IPS-20b (cell line): ENCODE measurements at regions not wholly inside any gene's neighbourhood (a gene's known extent, or its start where the extent isn't known, plus 50 kb on each side); places are given as distances from the start of the nearest gene placed in this dataset.

ENCODE experiments used
- H3K27ac ChIP-seq: one replicate; pipeline ENCODE4 v1.5.1; 2013; ENCODE audit warnings: low read length
- H3K27me3 ChIP-seq: 2 replicates; pipeline ENCODE4 v1.6.1; 2013; ENCODE audit warnings: mild to moderate bottlenecking, low read length, inconsistent platforms; ENCODE audit not compliant: insufficient read depth
- H3K36me3 ChIP-seq: 2 replicates; pipeline ENCODE4 v1.6.1; 2013; ENCODE audit warnings: low read depth, mild to moderate bottlenecking, inconsistent platforms, low read length, moderate library complexity; ENCODE audit not compliant: insufficient read depth
- H3K4me1 ChIP-seq: 2 replicates; pipeline ENCODE4 v1.6.1; 2013; ENCODE audit warnings: mild to moderate bottlenecking, control low read depth, inconsistent platforms, low read length, moderate library complexity; ENCODE audit not compliant: insufficient read depth
- H3K4me3 ChIP-seq: 2 replicates; pipeline ENCODE4 v1.5.1; 2013; ENCODE audit warnings: mild to moderate bottlenecking, low read length, inconsistent platforms
- H3K9ac ChIP-seq: 2 replicates; pipeline ENCODE4 v1.6.1; 2013; ENCODE audit warnings: low read depth, mild to moderate bottlenecking, inconsistent platforms, low read length, moderate library complexity
- H3K9me3 ChIP-seq: 2 replicates; pipeline ENCODE4 v1.6.1; 2013; ENCODE audit warnings: mild to moderate bottlenecking, low read depth, low read length, inconsistent platforms; ENCODE audit not compliant: insufficient read depth

DNA sequence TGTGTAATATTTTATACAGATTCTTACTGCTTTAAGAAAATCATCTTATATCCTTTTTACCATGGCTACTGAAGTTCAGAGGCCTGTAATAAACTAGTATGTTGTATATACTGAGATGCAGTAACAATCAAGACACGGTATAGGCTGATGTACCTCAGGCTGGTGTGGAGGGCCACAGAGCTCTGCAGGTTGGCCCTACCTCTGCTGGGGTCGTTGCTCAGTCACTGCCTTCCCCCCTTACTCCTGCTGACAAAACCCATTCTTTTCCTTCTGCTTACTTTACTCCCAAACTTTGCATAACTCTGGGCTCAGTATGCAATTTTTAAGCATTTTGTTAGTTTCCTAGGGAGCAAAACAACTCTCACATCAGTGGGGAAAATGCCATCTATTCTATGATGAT, 200.1 kb upstream of the FOXP2 start:
- Histone ChIP-seq H3K27me3 (no peaks in the 10 kb centered on the region), H3K9me3 (no peaks in the 10 kb centered on the region), H3K27ac (no peak overlapping the region), H3K36me3 (no peaks in the 10 kb centered on the region), H3K4me1 (no peaks in the 10 kb centered on the region; the same call in 1 of the 2 replicates), H3K4me3 (no peak overlapping the region), H3K9ac (no peak overlapping the region)

DNA sequence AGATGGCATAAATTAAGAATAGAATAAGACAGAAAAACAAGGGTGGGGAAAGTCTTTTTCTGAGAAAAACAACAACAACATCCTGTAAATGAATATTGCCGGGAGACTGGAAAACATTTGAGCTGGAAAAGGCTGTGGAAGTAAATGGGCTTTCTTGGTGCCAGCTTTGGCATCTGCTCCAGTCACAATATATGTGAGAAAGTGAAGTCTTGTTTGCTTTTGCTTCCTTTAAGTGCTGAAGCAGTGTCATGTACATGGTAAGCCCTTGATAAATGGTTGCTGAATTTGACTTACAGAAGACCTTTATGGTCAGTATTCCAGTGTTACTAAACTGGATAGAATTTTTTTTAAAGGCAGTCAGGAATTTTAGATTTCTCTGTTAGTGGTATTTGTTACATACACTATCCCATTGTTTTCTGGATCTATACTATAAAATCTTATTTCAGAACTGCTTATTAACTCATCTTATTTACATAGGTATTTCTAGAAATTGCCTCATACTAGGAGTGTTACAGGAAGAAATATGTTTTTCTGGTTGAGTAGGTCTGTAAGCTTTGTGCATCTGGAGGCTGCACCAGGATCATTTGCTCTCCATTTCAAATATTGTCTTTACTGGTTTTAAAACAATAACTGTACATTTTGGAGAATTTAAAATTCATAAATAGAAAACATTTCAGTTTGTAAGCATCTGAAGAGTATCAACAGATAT, 201.7 kb upstream of the FOXP2 start:
- Histone ChIP-seq H3K4me3 (no peak overlapping the region), H3K9me3 (no peaks in the 10 kb centered on the region), H3K36me3 (no peaks in the 10 kb centered on the region), H3K27ac (no peak overlapping the region), H3K27me3 (no peaks in the 10 kb centered on the region), H3K9ac (no peak overlapping the region), H3K4me1 (no peaks in the 10 kb centered on the region; the same call in 1 of the 2 replicates)

DNA sequence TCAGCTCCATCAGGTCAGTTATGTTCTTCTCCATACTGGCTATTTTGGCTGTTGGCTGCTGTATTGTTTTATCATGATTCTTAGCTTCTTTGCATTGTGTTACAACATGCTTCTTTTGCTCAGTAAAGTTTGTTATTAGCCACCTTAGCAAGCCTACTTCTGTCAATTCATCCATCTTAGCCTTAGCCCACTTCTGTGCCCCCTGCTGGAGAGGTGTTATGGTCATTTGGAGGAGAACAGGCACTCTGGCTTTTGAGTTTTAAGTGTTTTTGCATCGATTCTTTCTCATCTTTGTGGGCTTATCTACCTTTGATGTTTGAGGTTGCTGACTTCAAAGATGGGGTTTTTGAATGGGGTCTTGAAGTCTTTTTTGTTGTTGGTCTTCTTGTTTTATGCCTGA, 204.6 kb upstream of the FOXP2 start:
- Histone ChIP-seq H3K9ac (no peak overlapping the region), H3K27ac (no peak overlapping the region), H3K4me3 (no peak overlapping the region), H3K27me3 (no peaks in the 10 kb centered on the region), H3K9me3 (no peaks in the 10 kb centered on the region), H3K36me3 (no peaks in the 10 kb centered on the region), H3K4me1 (no peaks in the 10 kb centered on the region)

DNA sequence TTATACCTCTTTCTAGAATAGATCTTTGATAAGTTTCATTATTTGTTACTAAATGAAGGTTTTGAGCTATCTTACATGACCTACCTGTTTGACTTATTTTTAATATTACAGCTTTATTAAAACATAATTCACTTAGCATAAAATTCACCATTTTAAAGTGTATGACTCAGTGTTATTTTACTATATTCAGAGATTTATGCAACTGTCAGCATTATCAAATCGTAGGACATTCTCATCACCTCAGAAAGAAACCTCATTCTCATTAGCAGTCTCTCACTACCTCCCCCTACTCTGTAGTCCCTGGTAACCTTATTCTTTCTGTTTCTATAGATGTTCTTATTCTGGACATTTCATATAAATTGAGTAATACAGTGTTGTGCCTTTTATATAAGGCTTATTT, 207.9 kb upstream of the FOXP2 start:
- Histone ChIP-seq H3K9ac (no peak overlapping the region), H3K36me3 (no peaks in the 10 kb centered on the region), H3K4me3 (no peak overlapping the region), H3K4me1 (no peaks in the 10 kb centered on the region), H3K27ac (no peak overlapping the region), H3K27me3 (no peaks in the 10 kb centered on the region), H3K9me3 (no peaks in the 10 kb centered on the region)

DNA sequence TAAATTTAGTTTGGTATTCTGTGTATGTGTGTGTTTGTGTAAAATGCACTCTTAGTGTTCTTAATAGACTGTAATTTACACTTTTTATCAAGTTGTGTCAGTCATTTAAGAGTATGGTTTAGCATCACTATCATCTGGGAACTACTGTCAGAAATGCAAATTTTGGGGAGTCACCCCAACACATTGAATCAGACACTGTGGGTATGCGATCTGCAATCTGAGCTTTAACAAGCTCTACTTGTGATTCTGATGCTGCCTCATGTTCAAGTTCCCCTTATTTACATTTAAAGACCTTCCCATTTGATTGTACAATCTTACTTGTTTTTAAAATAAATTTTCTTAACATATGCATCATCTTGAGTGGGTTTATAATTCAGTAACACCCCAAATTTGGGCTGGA, 218.1 kb upstream of the FOXP2 start:
- H3K9me3 ChIP-seq: no peaks in the 10 kb centered on the region
- H3K27ac ChIP-seq: no peak overlapping the region
- H3K9ac ChIP-seq: no peak overlapping the region
- no peak overlapping the region for H3K4me3 ChIP-seq
- H3K36me3 ChIP-seq: no peaks in the 10 kb centered on the region
- H3K4me1 ChIP-seq: no peaks in the 10 kb centered on the region
- no peaks in the 10 kb centered on the region for H3K27me3 ChIP-seq

DNA sequence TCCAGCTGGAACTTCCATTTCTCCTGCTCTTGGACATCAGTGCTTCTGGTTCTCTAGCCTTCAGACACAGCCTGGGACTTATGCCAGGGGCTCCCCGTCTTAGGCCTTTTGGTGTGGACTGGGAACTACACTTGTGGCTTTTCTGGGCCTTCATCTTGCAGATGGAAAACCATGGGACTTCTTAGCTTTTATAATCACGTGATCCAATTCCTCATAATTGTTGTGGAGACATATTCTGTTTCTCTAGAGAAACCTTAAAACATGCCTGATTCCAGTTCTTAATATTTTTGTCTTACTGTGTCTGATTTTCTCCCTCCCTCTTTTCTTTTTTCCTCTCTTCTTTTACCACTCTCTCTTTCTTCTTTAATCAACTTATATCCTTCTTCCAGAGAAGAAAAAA, 224.2 kb upstream of the FOXP2 start:
- Histone ChIP-seq H3K27me3 (no peaks in the 10 kb centered on the region), H3K9ac (no peak overlapping the region), H3K36me3 (no peaks in the 10 kb centered on the region), H3K4me1 (no peaks in the 10 kb centered on the region), H3K27ac (no peak overlapping the region), H3K4me3 (no peak overlapping the region), H3K9me3 (no peaks in the 10 kb centered on the region)

DNA sequence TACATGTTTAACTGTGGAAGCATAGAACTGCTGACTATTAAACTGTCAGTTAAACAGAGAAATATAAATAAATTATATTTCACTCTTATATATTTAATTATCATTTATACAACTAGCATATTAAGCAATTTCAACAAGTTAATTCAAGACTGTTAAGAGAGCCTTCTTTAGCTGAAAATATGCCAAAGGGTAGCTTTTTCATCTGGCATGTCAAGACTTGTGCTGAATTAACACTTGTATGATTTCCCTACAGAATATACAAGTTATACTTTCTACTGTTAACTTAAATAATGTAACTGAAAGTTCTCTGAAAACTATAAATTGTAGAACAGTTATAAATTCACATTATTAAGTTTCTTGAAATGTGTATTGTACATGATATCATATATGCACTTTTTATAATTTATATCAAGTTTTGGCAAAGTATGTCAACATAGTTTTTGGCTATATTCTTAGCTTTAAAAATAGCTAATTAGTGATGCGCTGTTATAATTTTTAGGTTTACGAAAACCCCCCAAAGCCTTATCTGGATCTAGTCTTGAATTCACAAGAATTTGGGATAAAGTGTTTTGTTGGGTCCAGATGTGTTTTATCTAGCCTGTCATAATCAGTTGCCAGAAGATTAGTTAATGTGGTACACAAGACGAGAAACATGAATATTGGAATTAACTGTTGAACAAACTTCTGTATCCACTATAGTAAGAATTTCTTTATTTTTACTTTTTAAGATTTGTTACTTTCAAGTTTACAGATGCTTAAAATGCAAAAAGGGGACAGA, 231.1 kb upstream of the FOXP2 start:
- no peaks in the 10 kb centered on the region for H3K36me3 ChIP-seq
- no peaks in the 10 kb centered on the region for H3K9me3 ChIP-seq
- H3K4me3 ChIP-seq: no peak overlapping the region
- H3K4me1 ChIP-seq: no peaks in the 10 kb centered on the region
- H3K27me3 ChIP-seq: no peaks in the 10 kb centered on the region
- no peak overlapping the region for H3K9ac ChIP-seq
- H3K27ac ChIP-seq: no peak overlapping the region

DNA sequence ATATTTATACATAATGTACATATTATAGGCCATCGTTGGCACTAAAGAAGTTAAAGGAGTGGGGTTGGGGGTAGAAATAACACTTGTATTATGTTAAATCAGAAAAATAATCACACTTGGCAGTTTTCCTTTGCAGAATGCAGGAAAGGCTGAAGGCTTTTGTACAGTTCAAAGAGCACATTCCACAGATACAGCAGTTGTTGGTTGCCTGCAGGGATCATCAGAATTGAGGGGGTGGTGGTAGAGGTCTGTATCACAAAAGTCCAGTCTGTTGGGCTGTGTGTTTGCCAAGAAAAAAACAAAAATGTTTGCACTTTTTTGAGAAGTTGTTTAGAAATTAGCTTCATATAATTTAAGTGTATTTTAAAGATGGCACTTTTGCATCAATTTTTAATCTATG, 231.8 kb upstream of the FOXP2 start:
- H3K27me3 ChIP-seq: no peaks in the 10 kb centered on the region
- no peaks in the 10 kb centered on the region for H3K9me3 ChIP-seq
- no peak overlapping the region for H3K4me3 ChIP-seq
- no peak overlapping the region for H3K27ac ChIP-seq
- no peaks in the 10 kb centered on the region for H3K36me3 ChIP-seq
- no peaks in the 10 kb centered on the region for H3K4me1 ChIP-seq
- no peak overlapping the region for H3K9ac ChIP-seq

DNA sequence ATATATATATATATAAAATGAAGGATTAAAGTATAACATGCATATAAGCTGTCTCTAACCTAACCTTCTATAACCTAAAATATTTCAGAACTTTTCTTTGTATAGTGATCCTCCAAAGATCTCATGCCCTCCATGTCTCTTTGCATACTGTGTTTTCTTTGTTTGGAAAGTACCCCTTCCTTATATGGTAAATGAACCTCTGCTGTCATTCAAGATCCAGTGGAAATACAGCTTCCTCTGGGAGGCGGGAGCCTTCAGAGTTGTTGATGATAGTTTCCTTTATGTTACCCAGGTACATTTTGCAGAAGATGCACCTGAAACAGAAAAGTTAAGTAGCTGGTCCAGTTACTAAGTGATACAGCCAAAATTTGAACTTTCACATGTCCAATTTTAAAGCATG, 233.3 kb upstream of the FOXP2 start:
- no peaks in the 10 kb centered on the region for H3K27me3 ChIP-seq
- no peak overlapping the region for H3K4me3 ChIP-seq
- no peak overlapping the region for H3K9ac ChIP-seq
- no peak overlapping the region for H3K27ac ChIP-seq
- H3K9me3 ChIP-seq: no peaks in the 10 kb centered on the region
- H3K4me1 ChIP-seq: no peaks in the 10 kb centered on the region
- no peaks in the 10 kb centered on the region for H3K36me3 ChIP-seq

DNA sequence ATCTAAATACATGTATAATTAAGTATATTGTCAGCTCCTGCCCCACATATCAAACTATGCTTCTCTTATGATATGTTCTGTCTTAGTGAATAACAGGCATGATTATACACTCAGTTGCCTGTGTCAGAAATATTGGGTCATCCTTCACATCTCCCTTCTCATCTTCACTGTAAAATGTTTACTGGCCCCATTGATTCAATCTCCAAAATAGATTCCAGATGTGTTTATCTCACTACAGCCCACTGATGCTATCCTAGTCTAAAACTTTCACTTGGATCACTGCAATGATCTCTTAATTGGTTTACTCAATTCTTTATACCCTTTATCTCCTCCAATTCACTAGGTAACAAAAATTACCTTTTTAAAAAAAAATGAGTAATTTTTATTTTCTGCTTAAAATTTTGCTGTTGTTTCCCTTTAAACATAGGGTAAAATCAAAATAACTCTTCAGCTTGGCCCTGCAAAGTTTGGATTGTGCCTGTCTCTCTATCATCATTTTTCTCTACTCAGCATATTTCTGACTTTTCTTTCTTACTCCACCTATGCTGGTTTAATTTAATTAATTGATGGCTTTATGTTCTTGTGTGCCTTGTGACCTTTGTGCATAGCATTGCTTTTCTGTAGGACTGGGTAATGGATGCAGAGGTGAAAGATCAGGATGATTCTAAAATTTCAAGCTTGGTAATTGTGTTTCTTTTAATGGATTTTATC, 233.9 kb upstream of the FOXP2 start:
- no peak overlapping the region for H3K9ac ChIP-seq
- no peaks in the 10 kb centered on the region for H3K4me1 ChIP-seq
- no peaks in the 10 kb centered on the region for H3K36me3 ChIP-seq
- H3K9me3 ChIP-seq: no peaks in the 10 kb centered on the region
- no peak overlapping the region for H3K27ac ChIP-seq
- no peaks in the 10 kb centered on the region for H3K27me3 ChIP-seq
- no peak overlapping the region for H3K4me3 ChIP-seq

DNA sequence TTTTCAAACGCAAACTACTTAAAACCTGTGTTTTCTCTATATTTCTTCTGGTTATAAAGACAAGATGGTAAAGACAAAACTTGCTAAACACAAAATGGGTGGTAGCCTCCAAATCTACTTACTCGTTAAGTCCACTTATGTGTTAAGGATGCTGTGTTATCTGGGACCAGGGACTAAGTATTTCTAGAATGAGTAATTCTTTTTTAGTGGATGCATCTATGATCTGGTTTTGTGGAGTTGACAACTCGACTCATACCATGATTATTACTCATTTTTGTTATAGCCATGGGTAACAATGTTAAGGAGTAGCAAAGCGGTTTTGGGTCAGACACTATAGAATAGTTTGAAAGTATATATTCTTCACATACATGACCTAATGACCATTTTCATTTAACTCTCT, 239.5 kb upstream of the FOXP2 start:
- no peaks in the 10 kb centered on the region for H3K4me1 ChIP-seq
- H3K9ac ChIP-seq: no peak overlapping the region
- H3K27me3 ChIP-seq: no peaks in the 10 kb centered on the region
- H3K36me3 ChIP-seq: no peaks in the 10 kb centered on the region
- H3K9me3 ChIP-seq: no peaks in the 10 kb centered on the region
- H3K4me3 ChIP-seq: no peak overlapping the region
- no peak overlapping the region for H3K27ac ChIP-seq
